Esophagus muscularis mucosa (tissue), 4 donors: ENCODE measurements at regions not wholly inside any gene's neighbourhood (a gene's known extent, or its start where the extent isn't known, plus 50 kb on each side); places are given as distances from the start of the nearest gene placed in this dataset.

Source experiments
- CTCF ChIP-seq, 3 experiments: fragments of 200-600 bp in 2 of 3; fragments of 450-650 bp in 1 of 3; sonication (generic) in 2 of 3; IDR thresholded peaks; one replicate each; pipeline ENCODE4 v1.5.1; 2017 to 2019; ENCODE audit warnings: antibody characterized with exemption in 3 of 3, mild to moderate bottlenecking in 2 of 3, moderate library complexity in 1 of 3
- EP300 ChIP-seq: sonication (generic); formaldehyde crosslinking; IDR thresholded peaks from one replicate; pipeline ENCODE4 v1.6.1; 2017; ENCODE audit warnings: antibody characterized with exemption
- POLR2A ChIP-seq: fragments of 450-650 bp; IDR thresholded peaks from one replicate; pipeline ENCODE4 v1.6.1; 2017; ENCODE audit warnings: antibody characterized with exemption, moderate library complexity, mild to moderate bottlenecking, low read depth
- POLR2AphosphoS5 ChIP-seq, 2 donors: sonication (generic); formaldehyde crosslinking; IDR thresholded peaks; one replicate each; pipeline ENCODE4 v1.6.1; 2017; ENCODE audit warnings: antibody characterized with exemption in 2 of 2

- TF ChIP-seq CTCF (IDR thresholded peaks at IDR 0.05) (no peak), POLR2A (no peak), EP300 (no peak), POLR2AphosphoS5 (IDR thresholded peaks at IDR 0.05) (no peak)
These were observed 1286.2 kb upstream of the EYS start for GRCh38 chr6:66993272-66993671.
